ENCODE measurements at regions not wholly inside any gene's neighbourhood (a gene's known extent, or its start where the extent isn't known, plus 50 kb on each side); places are given as distances from the start of the nearest gene placed in this dataset.
"Not testable (repeated sequence)": the region's sequence is repeated elsewhere in the genome, so short reads cannot be mapped to it uniquely, and the experiment has no call there.

GRCh38 chr2:47964277-47964676 is 58.0 kb upstream of the FBXO11 start:
- DNase-seq, result no peak

- no peak for DNase-seq
Measured at GRCh38 chr2:47964722-47965434, 58.6 kb upstream of the FBXO11 start.

GRCh38 chr2:47976728-47977127 is 70.4 kb upstream of the FBXO11 start:
- DNase-seq, result not testable (repeated sequence)

- DNase-seq, result no peak
Measured at GRCh38 chr2:47984041-47984440, 77.7 kb upstream of the FBXO11 start.

- no peak for DNase-seq
Measured at GRCh38 chr2:47990503-47990902, 84.2 kb upstream of the FBXO11 start.

- DNase-seq, result no peak
Measured at GRCh38 chr2:47992671-47993070, 86.4 kb upstream of the FBXO11 start.

GRCh38 chr2:47996808-47997207 is 90.5 kb upstream of the FBXO11 start:
- DNase-seq, result no peak

GRCh38 chr2:47999512-47999911 is 93.2 kb upstream of the FBXO11 start:
- no peak for DNase-seq

GRCh38 chr2:48001498-48001897 is 95.2 kb upstream of the FBXO11 start:
- no peak for DNase-seq

GRCh38 chr2:48006094-48006493 is 99.8 kb upstream of the FBXO11 start:
- no peak for DNase-seq

- DNase-seq, result no peak
Measured at GRCh38 chr2:48007699-48008268, 101.5 kb upstream of the FBXO11 start.

- no peak for DNase-seq
Measured at GRCh38 chr2:48009256-48009655, 103.0 kb upstream of the FBXO11 start.

GRCh38 chr2:48015421-48015820 is 109.1 kb upstream of the FBXO11 start:
- DNase-seq, result no peak

GRCh38 chr2:48016225-48017019 is 110.1 kb upstream of the FBXO11 start:
- DNase-seq, result no peak

GRCh38 chr2:48017136-48017535 is 110.8 kb upstream of the FBXO11 start:
- no peak for DNase-seq

- DNase-seq, result no peak
Measured at GRCh38 chr2:48018480-48018879, 112.2 kb upstream of the FBXO11 start.

GRCh38 chr2:48026865-48027264 is 120.6 kb upstream of the FBXO11 start:
- no peak for DNase-seq

- no peak for DNase-seq
Measured at GRCh38 chr2:48032765-48033164, 126.5 kb upstream of the FBXO11 start.

GRCh38 chr2:48034295-48034694 is 128.0 kb upstream of the FBXO11 start:
- no peak for DNase-seq

- DNase-seq, result no peak
Measured at GRCh38 chr2:48036312-48036711, 130.0 kb upstream of the FBXO11 start.

- no peak for DNase-seq
Measured at GRCh38 chr2:48039209-48039990, 133.1 kb upstream of the FBXO11 start.

- no peak for DNase-seq
Measured at GRCh38 chr2:48043131-48043700, 136.9 kb upstream of the FBXO11 start.

- no peak for DNase-seq
Measured at GRCh38 chr2:48043746-48044145, 137.4 kb upstream of the FBXO11 start.

Measured in amniotic stem cell (primary cell).